ENCODE measurements at regions not wholly inside any gene's neighbourhood (a gene's known extent, or its start where the extent isn't known, plus 50 kb on each side); places are given as distances from the start of the nearest gene placed in this dataset.

- TF ChIP-seq CTCF (IDR thresholded peaks at IDR 0.05) (no peak), EP300 (IDR thresholded peaks at IDR 0.05) (no peak), POLR2A (IDR thresholded peaks at IDR 0.05) (no peak), POLR2AphosphoS5 (IDR thresholded peaks at IDR 0.05) (no peak)
Observed at GRCh38 chr12:30012816-30013450, 229.2 kb upstream of the TMTC1 start.

All from sigmoid colon (tissue), 4 donors.